HEK293T (cell line): ENCODE measurements at regions not wholly inside any gene's neighbourhood (a gene's known extent, or its start where the extent isn't known, plus 50 kb on each side); places are given as distances from the start of the nearest gene placed in this dataset.

ENCODE experiments used
- ARNT ChIP-seq: fragments of 450-650 bp; IDR thresholded peaks from 2 replicates; pipeline ENCODE4 v1.6.1; 2017; ENCODE audit warnings: mild to moderate bottlenecking
- ELF4 ChIP-seq: fragments of 450-650 bp; IDR thresholded peaks from 2 replicates; pipeline ENCODE4 v1.6.1; 2017; ENCODE audit warnings: antibody characterized with exemption
- FOXA1 ChIP-seq: fragments of 450-650 bp; IDR thresholded peaks from 2 replicates; pipeline ENCODE4 v1.6.1; 2016; ENCODE audit warnings: mild to moderate bottlenecking
- FOXK2 ChIP-seq: fragments of 450-650 bp; IDR thresholded peaks from 2 replicates; pipeline ENCODE4 v1.6.1; 2016; ENCODE audit warnings: mild to moderate bottlenecking
- SP1 ChIP-seq: fragments of 450-650 bp; IDR thresholded peaks from 2 replicates; pipeline ENCODE4 v1.6.1; 2017
- SUZ12 ChIP-seq: fragments of 450-650 bp; IDR thresholded peaks from 2 replicates; pipeline ENCODE4 v1.6.1; 2016; ENCODE audit warnings: mild to moderate bottlenecking
- ZNF384 ChIP-seq: fragments of 450-650 bp; IDR thresholded peaks from 2 replicates; pipeline ENCODE4 v1.6.1; 2016

DNA sequence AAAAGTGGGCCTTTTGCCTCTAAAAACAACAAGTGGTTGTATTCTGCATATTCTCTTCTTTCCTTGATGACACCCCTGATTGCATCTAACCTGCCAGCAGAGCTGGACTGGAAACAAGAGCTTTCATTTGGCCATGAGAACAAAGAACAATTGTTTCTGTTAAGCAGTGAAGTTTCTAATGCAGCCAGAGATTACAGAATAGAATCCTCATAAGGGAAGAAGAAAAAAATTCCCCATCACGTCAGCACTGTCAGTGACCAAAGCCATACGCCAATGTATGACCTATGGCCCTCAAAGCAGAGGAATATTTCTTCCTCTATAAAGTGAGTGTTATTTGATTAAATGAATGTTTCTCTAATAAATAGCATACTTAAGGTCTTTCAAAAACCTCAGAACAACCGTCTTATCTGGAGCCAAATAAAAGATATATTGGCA is 529.1 kb upstream of the INTU start:
- TF ChIP-seq FOXK2: no peak
- no peak for TF ChIP-seq SUZ12
- TF ChIP-seq SP1: no peak
- no peak for TF ChIP-seq ZNF384
- TF ChIP-seq FOXA1: no peak
- no peak for TF ChIP-seq ARNT
- TF ChIP-seq ELF4: no peak
